ENCODE measurements at regions not wholly inside any gene's neighbourhood (a gene's known extent, or its start where the extent isn't known, plus 50 kb on each side); places are given as distances from the start of the nearest gene placed in this dataset.

DNA sequence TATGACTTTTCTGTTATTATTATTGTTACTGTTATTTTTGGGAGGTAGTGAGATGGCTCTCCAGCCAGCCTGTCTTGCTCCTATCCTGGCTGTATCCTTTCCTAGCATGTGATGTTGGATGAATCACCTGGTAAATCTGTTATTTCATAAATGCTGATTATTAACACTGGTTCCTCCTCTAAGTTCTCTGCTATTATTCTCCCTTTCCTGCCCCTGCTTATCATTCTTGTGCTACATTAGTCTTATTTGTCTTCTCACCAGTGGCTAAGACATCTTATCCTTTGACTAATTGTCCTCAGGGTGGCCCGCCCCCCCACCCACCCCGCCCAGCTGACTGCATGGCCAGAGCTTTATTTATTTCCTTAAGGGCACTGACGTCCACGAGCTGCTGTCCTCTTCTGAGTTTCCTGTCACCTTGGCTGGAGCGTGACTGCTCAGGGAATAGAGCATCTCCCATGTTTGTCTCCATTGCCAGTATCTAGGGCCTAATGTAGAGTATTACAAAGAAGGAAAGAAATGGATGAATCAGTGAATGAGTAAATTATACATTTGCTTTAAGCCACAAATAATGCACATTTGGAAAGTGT, 110.1 kb upstream of the KLF6 start:
- no peak for ATAC-seq
- H3K4me1 Mint-ChIP-seq, result peaks cover 9% of the 10 kb centered on the region
- CTCF ChIA-PET, result no interaction called here

DNA sequence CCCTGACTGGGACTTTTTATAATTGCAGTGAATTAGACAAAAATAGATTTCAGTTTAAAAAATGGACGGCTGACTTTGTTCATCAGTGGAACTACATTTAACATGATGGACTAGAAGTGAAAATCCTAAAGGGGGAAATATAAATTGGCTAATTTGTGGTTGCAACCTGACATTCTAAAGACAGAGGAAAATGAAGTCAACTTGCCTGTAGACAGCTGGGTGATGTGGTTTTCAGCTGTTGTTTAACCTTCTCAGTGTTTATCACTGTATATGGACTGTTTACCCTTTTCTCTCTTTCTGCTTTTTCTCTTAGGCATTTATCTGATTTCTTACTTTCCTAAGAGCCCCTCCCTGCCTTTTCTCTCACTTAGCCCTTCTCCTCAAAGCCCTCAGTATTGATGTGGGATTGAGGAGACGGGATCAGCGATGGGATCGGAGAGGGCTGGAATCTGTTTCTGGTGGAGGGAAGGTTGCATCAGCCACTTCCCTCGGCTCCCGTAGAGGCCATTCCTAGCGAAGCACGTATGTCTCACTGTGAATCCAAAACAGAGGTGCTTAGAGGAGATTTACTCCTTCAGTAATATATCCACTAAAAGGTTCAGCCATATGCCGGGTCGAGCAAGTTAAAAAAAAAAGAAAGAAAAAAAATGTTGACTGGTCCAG, 109.0 kb upstream of the KLF6 start:
- ATAC-seq, result peak; percentile 48
- no peak for DNase-seq (ENCODE audit: low spot score)
- H3K27me3 Mint-ChIP-seq (ENCODE audit: low read depth), result no peaks in the 10 kb centered on the region; the same call in 1 of the 2 replicates
- H3K9me3 Mint-ChIP-seq, result peaks cover 4% of the 10 kb centered on the region; the same call in 1 of the 2 replicates
- ChIA-PET CTCF (no interaction called here), POLR2A (interaction anchor here (0.5 kb wide), 1 partner anchor 61 kb away, joined by 3 read pairs; no protein-coding TSS in a partner anchor)
- TF ChIP-seq CREM (CRISPR knock-in tag; IDR thresholded peaks at IDR 0.05), result no peak
- TF ChIP-seq KAT7 (CRISPR knock-in tag; IDR thresholded peaks at IDR 0.05; ENCODE audit: borderline replicate concordance), result no peak
- TF ChIP-seq GABPB1 (CRISPR knock-in tag; IDR thresholded peaks at IDR 0.05), result 0 out of 2 replicates have a peak, but pooled peaks have one; percentile 25
- no peaks in the 10 kb centered on the region for H3K36me3 Mint-ChIP-seq
- peak overlapping the region; percentile 49; the same call in 1 of the 2 replicates for H3K27ac Mint-ChIP-seq
- no peak overlapping the region for H3K4me3 Mint-ChIP-seq
- peaks cover 18% of the 10 kb centered on the region for H3K4me1 Mint-ChIP-seq

More for the DNA sequence above, 110.1 kb upstream of the KLF6 start:
- DNase-seq (ENCODE audit: low spot score), result no peak
- Mint-ChIP-seq H3K9me3 (peaks cover 4% of the 10 kb centered on the region; the same call in 1 of the 2 replicates), H3K27ac (0 out of 2 replicates have a peak overlapping the region, but pooled peaks have one; percentile 48), H3K4me3 (no peak overlapping the region), H3K36me3 (no peaks in the 10 kb centered on the region), H3K27me3 (ENCODE audit: low read depth) (no peaks in the 10 kb centered on the region; the same call in 1 of the 2 replicates)
- POLR2A ChIA-PET, result interaction anchor here (0.8 kb wide), 1 partner anchor 20 kb away, joined by 3 read pairs; no protein-coding TSS in a partner anchor
- no peak for TF ChIP-seq FOXK1 (CRISPR knock-in tag; IDR thresholded peaks at IDR 0.05)
- TF ChIP-seq, protein P1, sequence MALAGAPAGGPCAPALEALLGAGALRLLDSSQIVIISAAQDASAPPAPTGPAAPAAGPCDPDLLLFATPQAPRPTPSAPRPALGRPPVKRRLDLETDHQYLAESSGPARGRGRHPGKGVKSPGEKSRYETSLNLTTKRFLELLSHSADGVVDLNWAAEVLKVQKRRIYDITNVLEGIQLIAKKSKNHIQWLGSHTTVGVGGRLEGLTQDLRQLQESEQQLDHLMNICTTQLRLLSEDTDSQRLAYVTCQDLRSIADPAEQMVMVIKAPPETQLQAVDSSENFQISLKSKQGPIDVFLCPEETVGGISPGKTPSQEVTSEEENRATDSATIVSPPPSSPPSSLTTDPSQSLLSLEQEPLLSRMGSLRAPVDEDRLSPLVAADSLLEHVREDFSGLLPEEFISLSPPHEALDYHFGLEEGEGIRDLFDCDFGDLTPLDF (CRISPR knock-in tag; IDR thresholded peaks at IDR 0.05), result no peak
- TF ChIP-seq, protein P2, sequence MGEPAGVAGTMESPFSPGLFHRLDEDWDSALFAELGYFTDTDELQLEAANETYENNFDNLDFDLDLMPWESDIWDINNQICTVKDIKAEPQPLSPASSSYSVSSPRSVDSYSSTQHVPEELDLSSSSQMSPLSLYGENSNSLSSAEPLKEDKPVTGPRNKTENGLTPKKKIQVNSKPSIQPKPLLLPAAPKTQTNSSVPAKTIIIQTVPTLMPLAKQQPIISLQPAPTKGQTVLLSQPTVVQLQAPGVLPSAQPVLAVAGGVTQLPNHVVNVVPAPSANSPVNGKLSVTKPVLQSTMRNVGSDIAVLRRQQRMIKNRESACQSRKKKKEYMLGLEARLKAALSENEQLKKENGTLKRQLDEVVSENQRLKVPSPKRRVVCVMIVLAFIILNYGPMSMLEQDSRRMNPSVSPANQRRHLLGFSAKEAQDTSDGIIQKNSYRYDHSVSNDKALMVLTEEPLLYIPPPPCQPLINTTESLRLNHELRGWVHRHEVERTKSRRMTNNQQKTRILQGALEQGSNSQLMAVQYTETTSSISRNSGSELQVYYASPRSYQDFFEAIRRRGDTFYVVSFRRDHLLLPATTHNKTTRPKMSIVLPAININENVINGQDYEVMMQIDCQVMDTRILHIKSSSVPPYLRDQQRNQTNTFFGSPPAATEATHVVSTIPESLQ (CRISPR knock-in tag; IDR thresholded peaks at IDR 0.05), result no peak
- TF ChIP-seq ATF1 (CRISPR knock-in tag; IDR thresholded peaks at IDR 0.05), result no peak

DNA sequence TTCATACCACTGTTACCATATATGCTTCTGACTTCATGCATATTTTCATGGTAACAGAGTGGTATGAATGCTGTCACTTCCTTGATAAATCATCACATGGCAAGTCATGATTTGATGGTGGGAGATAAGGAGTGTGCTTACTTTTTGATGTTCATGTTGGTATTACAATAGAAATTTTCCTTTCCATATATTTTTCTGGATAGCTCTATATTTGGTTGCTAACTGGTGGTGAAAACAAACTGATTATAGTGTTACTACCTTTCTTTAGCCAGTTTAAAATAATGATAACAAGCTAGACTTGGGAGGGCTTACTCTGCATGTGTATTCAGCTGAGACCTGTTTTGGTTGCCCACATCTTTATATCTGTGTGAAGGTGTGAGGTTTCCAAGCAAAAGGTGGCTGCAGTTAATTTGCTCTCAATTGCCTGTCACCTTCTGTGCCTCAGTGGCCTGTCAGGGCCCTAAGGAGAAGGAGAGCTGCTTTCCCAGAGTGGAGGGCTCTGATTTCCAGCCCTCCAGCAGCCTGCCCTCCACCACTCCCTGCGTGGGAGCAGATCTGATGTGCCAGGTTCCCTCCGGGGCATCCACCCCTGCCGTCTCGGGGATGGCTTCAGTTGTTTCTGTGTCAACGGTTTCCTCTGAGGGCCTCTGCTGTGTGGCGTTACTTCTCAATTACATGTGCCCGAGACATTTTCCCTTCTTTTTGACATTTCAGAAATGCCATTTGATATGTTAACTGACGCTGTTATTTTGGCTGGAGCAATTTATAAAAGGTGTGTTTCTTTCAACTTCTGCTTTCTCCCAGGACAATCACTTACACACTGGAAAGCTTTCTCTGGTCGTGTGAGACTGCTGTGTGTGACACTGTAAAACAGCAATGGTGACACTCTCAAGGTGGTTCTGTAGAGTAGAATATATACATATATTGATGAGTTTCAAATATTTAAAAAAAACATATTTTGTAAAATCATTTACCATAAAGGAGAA, 107.7 kb upstream of the KLF6 start:
- no peaks in the 10 kb centered on the region for H3K36me3 Mint-ChIP-seq
- H3K27ac Mint-ChIP-seq, result no peak overlapping the region
- H3K27me3 Mint-ChIP-seq (ENCODE audit: low read depth), result no peaks in the 10 kb centered on the region; the same call in 1 of the 2 replicates
- H3K4me1 Mint-ChIP-seq, result peaks cover 26% of the 10 kb centered on the region
- peaks cover 4% of the 10 kb centered on the region; the same call in 1 of the 2 replicates for H3K9me3 Mint-ChIP-seq
- POLR2A ChIA-PET, result no interaction called here
- no peak for DNase-seq (ENCODE audit: low spot score)
- H3K4me3 Mint-ChIP-seq, result no peak overlapping the region
- ATAC-seq, result no peak
- CTCF ChIA-PET, result no interaction called here
- no peak for TF ChIP-seq ZNF138 (CRISPR knock-in tag; conservative IDR thresholded peaks at IDR 0.05)
- TF ChIP-seq NFE2L1 (CRISPR knock-in tag; IDR thresholded peaks at IDR 0.05), result no peak
- TF ChIP-seq OVOL2 (CRISPR knock-in tag; IDR thresholded peaks at IDR 0.05; ENCODE audit: borderline replicate concordance), result no peak
- TF ChIP-seq, protein P3, sequence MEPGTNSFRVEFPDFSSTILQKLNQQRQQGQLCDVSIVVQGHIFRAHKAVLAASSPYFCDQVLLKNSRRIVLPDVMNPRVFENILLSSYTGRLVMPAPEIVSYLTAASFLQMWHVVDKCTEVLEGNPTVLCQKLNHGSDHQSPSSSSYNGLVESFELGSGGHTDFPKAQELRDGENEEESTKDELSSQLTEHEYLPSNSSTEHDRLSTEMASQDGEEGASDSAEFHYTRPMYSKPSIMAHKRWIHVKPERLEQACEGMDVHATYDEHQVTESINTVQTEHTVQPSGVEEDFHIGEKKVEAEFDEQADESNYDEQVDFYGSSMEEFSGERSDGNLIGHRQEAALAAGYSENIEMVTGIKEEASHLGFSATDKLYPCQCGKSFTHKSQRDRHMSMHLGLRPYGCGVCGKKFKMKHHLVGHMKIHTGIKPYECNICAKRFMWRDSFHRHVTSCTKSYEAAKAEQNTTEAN (CRISPR knock-in tag; IDR thresholded peaks at IDR 0.05), result no peak
- no peak for TF ChIP-seq CBFB (CRISPR knock-in tag; IDR thresholded peaks at IDR 0.05; ENCODE audit: low read depth)
